SK-N-SH treated with all-trans-retinoic acid at 6 μM for 48 hours (cell line): ENCODE measurements at regions not wholly inside any gene's neighbourhood (a gene's known extent, or its start where the extent isn't known, plus 50 kb on each side); places are given as distances from the start of the nearest gene placed in this dataset.

Source experiments
- ARNTL ChIP-seq: fragments of 450-650 bp; formaldehyde crosslinking; IDR thresholded peaks from 2 replicates; pipeline ENCODE4 v1.5.0; 2020; ENCODE audit warnings: low read depth, mild to moderate bottlenecking, moderate library complexity, borderline replicate concordance
- CREB5 ChIP-seq: fragments of 250-450 bp; sonication (Bioruptor Pico); IDR thresholded peaks from 2 replicates; pipeline ENCODE4 v1.5.1; 2020; ENCODE audit warnings: low read depth, mild to moderate bottlenecking, moderate library complexity
- ZFP3 ChIP-seq: fragments of 250-450 bp; sonication (Bioruptor Pico); IDR thresholded peaks from 2 replicates; pipeline ENCODE4 v1.5.0; 2020; ENCODE audit warnings: mild to moderate bottlenecking, moderate library complexity
- TF ChIP-seq, protein P1 (sequence below): fragments of 250-450 bp; sonication (Bioruptor Pico); IDR thresholded peaks from 2 replicates; pipeline ENCODE4 v1.8.0; 2020; ENCODE audit warnings: mild to moderate bottlenecking, moderate library complexity, borderline replicate concordance
- TF ChIP-seq, protein P2 (sequence below): fragments of 250-450 bp; sonication (Bioruptor Pico); IDR thresholded peaks from 2 replicates; pipeline ENCODE4 v1.5.0; 2020; ENCODE audit warnings: mild to moderate bottlenecking, moderate library complexity

DNA sequence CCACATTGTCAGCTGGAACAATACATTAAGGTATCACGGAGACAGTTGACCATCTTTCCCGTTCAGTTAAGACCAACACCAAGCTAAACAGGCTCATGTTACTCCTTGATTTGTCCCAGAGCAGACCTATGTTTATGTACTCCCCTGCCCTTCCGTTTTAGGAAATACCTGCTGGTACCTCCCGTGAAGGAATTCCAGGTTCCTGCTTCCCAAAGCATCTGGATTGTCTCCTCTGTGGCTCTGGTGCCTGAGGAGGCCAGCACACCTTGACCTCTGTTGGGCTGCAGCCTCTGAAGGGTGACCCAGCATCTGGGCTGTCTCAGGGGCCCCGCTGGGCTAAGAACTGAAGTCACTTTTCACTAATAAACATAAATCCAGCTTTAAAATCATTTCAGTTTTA is 647.8 kb upstream of the MARCKS start:
- TF ChIP-seq, protein P1, sequence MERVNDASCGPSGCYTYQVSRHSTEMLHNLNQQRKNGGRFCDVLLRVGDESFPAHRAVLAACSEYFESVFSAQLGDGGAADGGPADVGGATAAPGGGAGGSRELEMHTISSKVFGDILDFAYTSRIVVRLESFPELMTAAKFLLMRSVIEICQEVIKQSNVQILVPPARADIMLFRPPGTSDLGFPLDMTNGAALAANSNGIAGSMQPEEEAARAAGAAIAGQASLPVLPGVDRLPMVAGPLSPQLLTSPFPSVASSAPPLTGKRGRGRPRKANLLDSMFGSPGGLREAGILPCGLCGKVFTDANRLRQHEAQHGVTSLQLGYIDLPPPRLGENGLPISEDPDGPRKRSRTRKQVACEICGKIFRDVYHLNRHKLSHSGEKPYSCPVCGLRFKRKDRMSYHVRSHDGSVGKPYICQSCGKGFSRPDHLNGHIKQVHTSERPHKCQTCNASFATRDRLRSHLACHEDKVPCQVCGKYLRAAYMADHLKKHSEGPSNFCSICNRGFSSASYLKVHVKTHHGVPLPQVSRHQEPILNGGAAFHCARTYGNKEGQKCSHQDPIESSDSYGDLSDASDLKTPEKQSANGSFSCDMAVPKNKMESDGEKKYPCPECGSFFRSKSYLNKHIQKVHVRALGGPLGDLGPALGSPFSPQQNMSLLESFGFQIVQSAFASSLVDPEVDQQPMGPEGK (CRISPR knock-in tag), result no peak
- TF ChIP-seq CREB5 (no peak), ARNTL (CRISPR knock-in tag) (no peak), ZFP3 (CRISPR knock-in tag) (no peak)
- TF ChIP-seq, protein P2, sequence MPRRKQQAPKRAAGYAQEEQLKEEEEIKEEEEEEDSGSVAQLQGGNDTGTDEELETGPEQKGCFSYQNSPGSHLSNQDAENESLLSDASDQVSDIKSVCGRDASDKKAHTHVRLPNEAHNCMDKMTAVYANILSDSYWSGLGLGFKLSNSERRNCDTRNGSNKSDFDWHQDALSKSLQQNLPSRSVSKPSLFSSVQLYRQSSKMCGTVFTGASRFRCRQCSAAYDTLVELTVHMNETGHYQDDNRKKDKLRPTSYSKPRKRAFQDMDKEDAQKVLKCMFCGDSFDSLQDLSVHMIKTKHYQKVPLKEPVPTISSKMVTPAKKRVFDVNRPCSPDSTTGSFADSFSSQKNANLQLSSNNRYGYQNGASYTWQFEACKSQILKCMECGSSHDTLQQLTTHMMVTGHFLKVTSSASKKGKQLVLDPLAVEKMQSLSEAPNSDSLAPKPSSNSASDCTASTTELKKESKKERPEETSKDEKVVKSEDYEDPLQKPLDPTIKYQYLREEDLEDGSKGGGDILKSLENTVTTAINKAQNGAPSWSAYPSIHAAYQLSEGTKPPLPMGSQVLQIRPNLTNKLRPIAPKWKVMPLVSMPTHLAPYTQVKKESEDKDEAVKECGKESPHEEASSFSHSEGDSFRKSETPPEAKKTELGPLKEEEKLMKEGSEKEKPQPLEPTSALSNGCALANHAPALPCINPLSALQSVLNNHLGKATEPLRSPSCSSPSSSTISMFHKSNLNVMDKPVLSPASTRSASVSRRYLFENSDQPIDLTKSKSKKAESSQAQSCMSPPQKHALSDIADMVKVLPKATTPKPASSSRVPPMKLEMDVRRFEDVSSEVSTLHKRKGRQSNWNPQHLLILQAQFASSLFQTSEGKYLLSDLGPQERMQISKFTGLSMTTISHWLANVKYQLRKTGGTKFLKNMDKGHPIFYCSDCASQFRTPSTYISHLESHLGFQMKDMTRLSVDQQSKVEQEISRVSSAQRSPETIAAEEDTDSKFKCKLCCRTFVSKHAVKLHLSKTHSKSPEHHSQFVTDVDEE (CRISPR knock-in tag), result no peak
